T-helper 1 cell treated with Interleukin-12 subunit alpha and Interleukin-12 subunit beta and Interleukin-4 antibody, amounts not matched to agents 30 μg/mL and 1 μg/mL, for 36 hours (primary cell): ENCODE measurements at regions not wholly inside any gene's neighbourhood (a gene's known extent, or its start where the extent isn't known, plus 50 kb on each side); places are given as distances from the start of the nearest gene placed in this dataset.

Source experiments
- H3K27ac Mint-ChIP-seq: one replicate; pipeline ENCODE4 v1.8.0; 2021; ENCODE audit warnings: mild to moderate bottlenecking, mixed read lengths
- H3K27me3 Mint-ChIP-seq: one replicate; pipeline ENCODE4 v1.8.0; 2021; ENCODE audit warnings: low read depth, mixed read lengths
- H3K36me3 Mint-ChIP-seq: one replicate; pipeline ENCODE4 v1.8.0; 2021; ENCODE audit warnings: low read depth, mixed read lengths
- H3K4me1 Mint-ChIP-seq: one replicate; pipeline ENCODE4 v1.8.0; 2021; ENCODE audit warnings: low read depth, mixed read lengths
- H3K4me3 Mint-ChIP-seq: one replicate; pipeline ENCODE4 v1.8.0; 2021; ENCODE audit warnings: mild to moderate bottlenecking, moderate library complexity, mixed read lengths
- H3K9me3 Mint-ChIP-seq: one replicate; pipeline ENCODE4 v1.8.0; 2021; ENCODE audit warnings: mixed read lengths

DNA sequence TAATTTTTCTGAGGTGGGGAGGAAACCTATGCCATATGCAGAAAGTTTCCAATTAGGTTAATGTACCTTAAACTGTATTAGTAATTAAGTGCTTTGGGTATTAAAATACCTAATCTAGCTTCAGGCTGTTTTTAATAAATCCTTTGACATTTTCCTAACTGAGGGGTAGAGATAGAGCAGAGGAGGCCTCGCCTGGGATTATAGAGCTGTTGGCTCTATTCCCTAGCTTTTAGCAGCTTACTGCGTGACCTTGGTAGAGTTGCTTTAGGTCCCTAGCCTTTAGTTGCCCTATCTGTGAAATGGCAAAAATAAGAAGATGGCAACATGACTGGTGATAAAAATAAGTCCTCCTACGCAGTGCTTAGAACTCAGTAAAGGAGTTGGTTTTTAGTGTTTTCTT, 621.0 kb downstream of the LMO4 start:
- Mint-ChIP-seq H3K27me3 (peaks cover 12% of the 10 kb centered on the region), H3K9me3 (no peaks in the 10 kb centered on the region), H3K4me3 (no peak overlapping the region), H3K4me1 (no peaks in the 10 kb centered on the region), H3K27ac (no peak overlapping the region), H3K36me3 (no peaks in the 10 kb centered on the region)

DNA sequence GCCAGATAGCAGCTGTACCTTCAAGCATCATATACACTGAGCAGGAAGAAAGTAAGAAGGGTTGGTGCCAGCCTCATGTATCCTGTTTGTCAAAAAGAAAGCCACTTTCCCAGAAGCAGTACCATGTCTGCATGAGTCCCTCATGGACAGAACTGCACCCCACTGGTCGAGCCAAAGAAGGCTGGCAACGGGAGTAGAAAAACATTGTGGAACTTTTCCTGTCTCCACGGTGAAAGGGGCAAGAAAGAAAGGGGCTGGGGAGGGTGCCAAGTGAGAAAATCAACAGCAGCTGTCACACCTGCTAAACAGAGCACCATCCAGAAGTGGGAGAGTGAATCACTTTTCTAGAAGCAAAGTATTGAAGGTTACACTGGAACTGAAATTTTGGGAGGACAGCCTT, 621.7 kb downstream of the LMO4 start:
- no peaks in the 10 kb centered on the region for H3K36me3 Mint-ChIP-seq
- H3K4me3 Mint-ChIP-seq, result no peak overlapping the region
- H3K27ac Mint-ChIP-seq, result no peak overlapping the region
- H3K4me1 Mint-ChIP-seq, result no peaks in the 10 kb centered on the region
- H3K27me3 Mint-ChIP-seq, result peaks cover 12% of the 10 kb centered on the region
- no peaks in the 10 kb centered on the region for H3K9me3 Mint-ChIP-seq

DNA sequence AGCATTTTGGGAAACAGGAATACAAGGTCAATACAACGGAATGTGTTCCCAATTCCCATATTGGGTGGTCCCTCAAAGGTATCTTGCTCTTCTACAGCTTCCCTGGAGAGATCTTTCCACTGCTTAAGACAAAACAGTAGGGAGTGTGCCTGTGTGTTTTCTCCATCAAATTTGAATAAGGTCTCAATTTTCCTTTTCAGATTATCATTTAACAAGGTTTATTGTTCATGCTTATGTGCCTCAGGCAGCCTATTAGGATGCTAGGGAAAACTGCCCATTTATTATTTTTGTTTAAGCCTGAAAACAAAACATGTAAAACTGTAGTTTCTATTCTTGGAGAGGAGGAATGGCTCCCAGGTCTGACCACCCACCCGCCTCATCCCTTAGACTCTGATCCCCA, 622.7 kb downstream of the LMO4 start:
- no peaks in the 10 kb centered on the region for H3K36me3 Mint-ChIP-seq
- no peaks in the 10 kb centered on the region for H3K4me1 Mint-ChIP-seq
- no peaks in the 10 kb centered on the region for H3K9me3 Mint-ChIP-seq
- no peak overlapping the region for H3K4me3 Mint-ChIP-seq
- H3K27me3 Mint-ChIP-seq, result peaks cover 12% of the 10 kb centered on the region
- H3K27ac Mint-ChIP-seq, result no peak overlapping the region

DNA sequence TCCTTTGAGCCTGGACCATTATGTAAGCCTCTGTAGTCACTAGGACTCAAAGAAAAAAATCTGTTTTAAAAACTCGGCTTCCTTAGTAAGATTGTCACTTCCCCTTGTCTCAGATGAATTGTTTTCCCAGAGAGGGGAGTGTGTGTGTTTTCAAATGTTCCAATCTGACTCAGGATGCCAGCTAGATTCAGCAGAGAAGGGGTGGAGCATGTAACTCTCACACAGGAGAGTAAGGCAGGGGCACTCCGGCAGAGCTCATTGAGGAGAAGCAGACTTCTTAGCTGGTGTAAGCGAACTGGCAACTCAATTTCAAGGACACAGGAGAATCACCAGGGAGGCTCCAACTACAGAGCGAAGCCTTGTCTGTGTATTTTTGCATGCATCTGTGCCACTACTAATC, 623.2 kb downstream of the LMO4 start:
- Mint-ChIP-seq H3K4me1 (no peaks in the 10 kb centered on the region), H3K36me3 (no peaks in the 10 kb centered on the region), H3K27me3 (peaks cover 12% of the 10 kb centered on the region), H3K4me3 (no peak overlapping the region), H3K27ac (no peak overlapping the region), H3K9me3 (no peaks in the 10 kb centered on the region)

DNA sequence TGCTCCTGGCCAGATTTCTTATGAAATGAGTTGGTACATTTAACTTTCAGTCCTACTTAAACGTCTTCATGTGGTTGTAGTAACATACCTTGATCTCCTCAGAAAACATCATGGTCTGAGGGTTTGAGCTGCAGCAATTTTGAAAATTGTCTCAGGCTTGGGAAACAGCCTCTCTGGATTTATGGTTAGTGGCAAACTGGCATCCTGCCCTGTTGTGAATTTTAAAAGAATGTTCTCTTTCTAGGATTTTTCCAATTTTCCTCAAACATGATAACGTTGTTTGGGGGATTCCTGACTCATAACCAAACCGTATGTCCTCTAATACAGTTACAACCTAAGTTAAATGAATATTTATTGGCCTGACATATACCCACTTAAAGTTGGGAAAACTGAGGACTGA, 624.4 kb downstream of the LMO4 start:
- H3K4me3 Mint-ChIP-seq, result no peak overlapping the region
- H3K27ac Mint-ChIP-seq, result no peak overlapping the region
- H3K4me1 Mint-ChIP-seq, result no peaks in the 10 kb centered on the region
- H3K9me3 Mint-ChIP-seq, result no peaks in the 10 kb centered on the region
- H3K27me3 Mint-ChIP-seq, result peaks cover 12% of the 10 kb centered on the region
- H3K36me3 Mint-ChIP-seq, result no peaks in the 10 kb centered on the region

DNA sequence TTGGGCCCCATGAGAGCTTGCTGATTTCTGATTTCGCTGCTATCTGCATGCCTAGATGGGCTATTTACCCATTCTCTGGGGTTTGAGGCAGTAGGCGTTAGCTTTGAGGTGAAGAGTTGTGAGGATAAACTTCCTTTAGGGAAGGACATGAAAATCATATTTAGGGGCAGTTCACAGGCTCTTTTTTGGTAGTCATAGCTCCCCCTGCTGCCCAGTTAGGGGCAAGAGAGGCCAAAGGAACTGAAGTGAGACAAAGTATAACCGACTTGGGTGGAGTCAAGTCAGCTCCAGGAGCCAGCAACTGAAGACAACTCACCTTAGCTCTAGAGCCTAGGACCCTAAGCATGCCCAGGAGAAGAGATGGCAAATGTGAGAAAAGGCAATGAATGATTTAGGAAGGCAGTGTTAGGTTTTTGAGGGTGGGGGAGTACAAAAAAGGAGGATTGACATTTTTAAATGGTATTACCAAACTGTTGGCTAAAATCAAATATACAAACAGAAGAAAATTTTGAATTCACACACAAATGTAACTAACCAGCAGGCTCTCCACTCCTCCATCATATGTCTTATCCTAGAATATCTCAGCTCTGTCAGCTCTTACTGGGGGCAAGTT, 625.2 kb downstream of the LMO4 start:
- no peaks in the 10 kb centered on the region for H3K36me3 Mint-ChIP-seq
- no peaks in the 10 kb centered on the region for H3K4me1 Mint-ChIP-seq
- no peak overlapping the region for H3K4me3 Mint-ChIP-seq
- no peaks in the 10 kb centered on the region for H3K9me3 Mint-ChIP-seq
- peaks cover 9% of the 10 kb centered on the region for H3K27me3 Mint-ChIP-seq
- no peak overlapping the region for H3K27ac Mint-ChIP-seq

DNA sequence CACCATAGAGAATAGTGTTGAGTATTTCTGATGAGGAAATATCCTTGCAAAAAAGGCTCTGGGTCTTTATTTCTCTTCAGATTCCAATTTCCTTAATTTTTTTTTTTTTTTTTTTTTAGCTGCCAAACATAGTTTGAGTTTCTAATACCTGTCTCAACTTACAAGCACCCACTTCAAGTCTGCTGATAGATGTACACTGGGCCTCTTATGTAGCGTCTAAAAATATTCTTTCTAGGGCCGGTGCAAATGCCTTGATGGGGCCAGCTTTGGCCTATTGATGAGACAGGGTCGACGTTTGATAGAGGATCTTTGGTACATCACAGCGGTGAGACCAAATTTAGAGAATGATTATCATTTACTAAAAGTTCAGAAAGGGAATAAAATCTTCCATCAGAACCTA, 626.4 kb downstream of the LMO4 start:
- no peak overlapping the region for H3K4me3 Mint-ChIP-seq
- H3K27me3 Mint-ChIP-seq, result peaks cover 4% of the 10 kb centered on the region
- no peaks in the 10 kb centered on the region for H3K9me3 Mint-ChIP-seq
- no peak overlapping the region for H3K27ac Mint-ChIP-seq
- no peaks in the 10 kb centered on the region for H3K36me3 Mint-ChIP-seq
- no peaks in the 10 kb centered on the region for H3K4me1 Mint-ChIP-seq

DNA sequence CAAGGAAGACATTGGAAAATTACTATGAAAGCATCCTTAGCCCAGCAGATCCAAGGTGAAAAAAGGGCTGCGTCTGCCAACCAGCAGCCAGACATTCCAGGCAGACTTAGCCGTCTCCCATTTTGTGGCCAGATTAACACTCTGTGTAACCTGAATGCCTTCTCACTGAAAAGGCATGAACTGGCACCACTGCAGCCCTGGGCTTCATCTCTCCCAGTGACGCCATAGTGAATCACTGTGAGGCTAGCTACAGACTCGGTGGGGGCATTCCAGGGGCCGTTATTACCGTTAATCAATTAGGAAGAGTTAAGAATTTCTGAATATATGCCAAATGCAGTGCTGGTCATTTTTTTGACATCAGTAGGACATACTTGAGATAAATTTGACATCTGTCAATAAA, 627.4 kb downstream of the LMO4 start:
- H3K9me3 Mint-ChIP-seq, result no peaks in the 10 kb centered on the region

DNA sequence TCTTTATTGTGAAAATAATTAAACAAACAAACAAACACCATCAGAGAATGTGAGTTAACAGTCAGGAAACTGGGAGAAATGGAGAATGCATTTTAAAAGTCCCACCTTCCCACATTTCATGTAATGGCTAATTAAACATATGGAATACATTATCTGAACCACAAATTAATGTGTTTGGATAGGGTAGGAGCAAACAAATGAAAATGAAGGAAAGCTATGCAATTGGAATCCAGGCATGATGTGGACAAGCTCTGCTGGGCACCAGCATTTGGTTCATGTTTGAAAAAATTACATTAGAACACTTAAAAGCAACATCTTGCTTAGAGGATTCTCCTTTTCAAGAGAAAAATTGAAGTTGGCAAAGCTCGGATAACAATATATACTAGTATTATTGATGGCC, 628.1 kb downstream of the LMO4 start:
- Mint-ChIP-seq H3K27ac (no peak overlapping the region), H3K36me3 (no peaks in the 10 kb centered on the region), H3K4me3 (no peak overlapping the region), H3K27me3 (peaks cover 4% of the 10 kb centered on the region), H3K4me1 (no peaks in the 10 kb centered on the region), H3K9me3 (no peaks in the 10 kb centered on the region)

More for the DNA sequence above, 627.4 kb downstream of the LMO4 start:
- Mint-ChIP-seq H3K4me1 (no peaks in the 10 kb centered on the region), H3K27ac (no peak overlapping the region), H3K4me3 (no peak overlapping the region), H3K27me3 (peaks cover 4% of the 10 kb centered on the region), H3K36me3 (no peaks in the 10 kb centered on the region)

DNA sequence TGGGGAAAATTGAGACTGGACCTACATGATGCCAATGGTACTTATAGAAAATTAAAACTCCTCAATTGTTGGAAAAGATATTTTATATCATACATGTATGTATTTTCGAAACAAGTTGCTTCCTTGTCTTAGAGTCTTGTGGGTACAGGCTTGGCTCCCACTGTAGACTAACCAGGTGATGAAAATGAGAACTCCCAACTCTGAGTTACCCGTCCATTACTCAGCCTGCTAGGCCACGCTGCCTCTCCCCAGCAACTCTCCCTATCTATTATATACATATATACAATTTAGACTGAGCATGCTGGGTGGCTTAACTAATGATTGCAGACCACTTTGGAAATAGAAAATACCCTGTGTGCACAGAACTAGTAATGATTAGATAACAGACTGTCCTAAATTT, 628.7 kb downstream of the LMO4 start:
- no peak overlapping the region for H3K27ac Mint-ChIP-seq
- H3K9me3 Mint-ChIP-seq, result no peaks in the 10 kb centered on the region
- no peaks in the 10 kb centered on the region for H3K4me1 Mint-ChIP-seq
- no peaks in the 10 kb centered on the region for H3K36me3 Mint-ChIP-seq
- H3K27me3 Mint-ChIP-seq, result no peaks in the 10 kb centered on the region
- H3K4me3 Mint-ChIP-seq, result no peak overlapping the region

DNA sequence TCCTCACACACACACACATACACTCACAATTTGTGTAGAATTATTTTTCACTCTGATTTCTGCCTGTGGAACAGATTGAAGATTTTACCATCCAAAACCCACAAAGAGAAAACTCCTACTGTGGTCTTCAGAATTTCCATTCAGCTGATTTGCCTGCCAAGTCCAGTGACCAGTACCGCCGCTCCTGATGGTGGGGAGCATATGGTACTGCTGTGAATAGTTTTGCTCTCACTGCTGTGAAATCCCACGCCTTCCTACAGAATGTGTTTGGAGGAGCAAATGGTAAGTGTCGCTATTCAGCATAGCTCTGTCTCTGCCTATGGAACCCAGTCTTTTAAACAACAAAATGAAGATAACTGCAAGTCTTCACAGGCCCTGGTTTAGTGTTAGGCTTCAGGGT, 629.5 kb downstream of the LMO4 start:
- Mint-ChIP-seq H3K27ac (no peak overlapping the region), H3K4me3 (no peak overlapping the region), H3K36me3 (no peaks in the 10 kb centered on the region), H3K27me3 (peaks cover under 1% of the 10 kb centered on the region), H3K9me3 (no peaks in the 10 kb centered on the region), H3K4me1 (no peaks in the 10 kb centered on the region)

DNA sequence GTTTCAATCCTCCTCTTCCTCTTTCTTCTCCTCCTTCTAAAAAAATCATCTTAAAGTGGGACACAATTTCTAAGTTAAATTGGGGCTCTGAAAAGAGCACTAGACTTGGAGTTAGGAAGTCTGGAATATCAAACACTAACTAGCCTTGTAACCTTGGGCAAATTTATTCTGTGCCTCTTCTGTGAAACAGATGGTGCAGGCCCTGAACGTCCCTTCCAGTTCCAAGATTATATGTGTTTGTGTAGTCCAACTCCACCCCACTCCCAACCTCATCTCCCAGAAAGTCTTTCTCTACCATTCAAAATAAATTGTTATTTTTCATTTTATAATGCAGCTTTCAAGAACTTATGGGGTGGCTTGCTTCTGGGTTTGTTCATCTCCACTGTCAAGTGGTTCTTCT, 630.0 kb downstream of the LMO4 start:
- no peaks in the 10 kb centered on the region for H3K4me1 Mint-ChIP-seq
- H3K27ac Mint-ChIP-seq, result no peak overlapping the region
- no peak overlapping the region for H3K4me3 Mint-ChIP-seq
- H3K27me3 Mint-ChIP-seq, result peaks cover 5% of the 10 kb centered on the region
- H3K36me3 Mint-ChIP-seq, result no peaks in the 10 kb centered on the region
- H3K9me3 Mint-ChIP-seq, result no peaks in the 10 kb centered on the region

DNA sequence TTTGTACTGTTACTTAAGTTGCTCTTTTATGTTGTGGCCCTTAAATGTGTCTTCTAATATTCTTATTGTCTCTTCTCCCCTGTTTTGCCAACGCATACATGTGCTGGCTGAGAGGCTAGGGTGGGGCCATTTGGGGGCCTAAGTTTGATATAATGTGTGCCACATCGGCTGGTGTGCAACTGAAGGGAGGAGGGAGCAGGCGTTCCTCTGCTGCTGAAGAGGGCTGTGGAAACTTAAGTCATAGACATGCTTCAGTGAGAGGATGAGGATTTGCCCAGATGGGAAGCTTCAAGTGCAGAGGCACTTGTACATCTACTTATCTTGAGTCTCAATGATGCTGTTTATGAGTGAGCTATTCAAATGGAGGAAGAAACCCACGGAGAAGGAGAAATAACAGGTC, 630.6 kb downstream of the LMO4 start:
- no peak overlapping the region for H3K4me3 Mint-ChIP-seq
- H3K36me3 Mint-ChIP-seq, result no peaks in the 10 kb centered on the region
- H3K9me3 Mint-ChIP-seq, result no peaks in the 10 kb centered on the region
- peaks cover 5% of the 10 kb centered on the region for H3K27me3 Mint-ChIP-seq
- H3K27ac Mint-ChIP-seq, result no peak overlapping the region
- H3K4me1 Mint-ChIP-seq, result no peaks in the 10 kb centered on the region

DNA sequence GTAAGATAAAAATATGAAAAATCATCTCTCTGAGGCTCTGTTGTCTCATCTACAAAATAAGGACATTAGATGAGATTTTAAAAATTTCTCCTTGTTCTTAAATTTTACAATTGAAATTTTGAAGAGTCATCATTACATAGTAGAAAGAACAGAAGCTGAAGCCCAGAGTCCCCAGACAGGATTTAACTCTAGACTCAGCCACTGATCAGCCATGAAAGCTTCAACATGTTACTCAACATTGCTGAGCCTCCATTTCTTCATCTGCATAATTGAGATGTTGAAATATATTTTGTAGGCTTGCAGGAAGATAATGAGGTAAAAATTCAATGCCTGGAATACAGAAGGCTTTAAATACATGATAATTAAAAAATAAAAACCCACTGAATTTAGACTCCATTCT, 633.3 kb downstream of the LMO4 start:
- H3K27me3 Mint-ChIP-seq, result peaks cover 5% of the 10 kb centered on the region
- H3K36me3 Mint-ChIP-seq, result no peaks in the 10 kb centered on the region
- H3K4me1 Mint-ChIP-seq, result no peaks in the 10 kb centered on the region
- no peaks in the 10 kb centered on the region for H3K9me3 Mint-ChIP-seq
- H3K4me3 Mint-ChIP-seq, result no peak overlapping the region
- no peak overlapping the region for H3K27ac Mint-ChIP-seq

DNA sequence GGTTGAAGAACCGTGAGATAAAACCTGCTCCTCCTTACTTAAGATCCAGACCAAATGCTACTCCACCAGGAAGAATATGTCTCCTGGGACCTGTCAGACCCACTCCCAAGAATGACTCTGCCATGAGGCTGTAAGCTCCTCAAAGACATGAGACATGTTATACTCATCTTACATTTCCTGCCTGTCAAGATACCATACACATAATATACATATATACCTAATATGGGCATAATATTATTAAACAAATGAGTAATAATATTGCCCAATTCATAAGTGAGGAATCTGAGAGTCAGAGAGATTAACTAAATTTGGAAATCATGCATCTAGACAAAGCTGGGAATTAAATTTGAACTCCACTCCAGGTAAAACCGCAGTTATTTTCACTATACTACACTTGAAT, 634.9 kb downstream of the LMO4 start:
- no peaks in the 10 kb centered on the region for H3K4me1 Mint-ChIP-seq
- no peaks in the 10 kb centered on the region for H3K36me3 Mint-ChIP-seq
- H3K27ac Mint-ChIP-seq, result no peak overlapping the region
- H3K9me3 Mint-ChIP-seq, result no peaks in the 10 kb centered on the region
- H3K4me3 Mint-ChIP-seq, result no peak overlapping the region
- H3K27me3 Mint-ChIP-seq, result peaks cover 5% of the 10 kb centered on the region

DNA sequence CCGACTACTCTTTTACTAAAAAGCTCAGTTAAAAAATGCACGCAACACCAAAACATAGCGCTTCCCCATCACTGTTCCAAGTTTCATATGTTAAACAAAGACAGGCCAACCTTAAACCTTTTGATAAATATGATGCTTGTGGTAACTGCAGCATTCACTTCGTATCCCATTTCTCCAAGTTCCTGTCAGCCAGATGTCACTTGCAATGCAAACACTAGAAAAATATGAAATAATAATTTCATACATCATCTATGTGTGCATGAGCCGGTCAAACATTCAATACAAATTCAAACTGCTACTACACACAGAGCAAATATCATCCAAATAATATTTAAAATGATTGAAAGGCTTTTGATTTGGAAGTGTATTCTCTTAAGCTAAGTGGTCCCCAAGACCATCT, 636.5 kb downstream of the LMO4 start:
- peaks cover 5% of the 10 kb centered on the region for H3K27me3 Mint-ChIP-seq
- H3K4me3 Mint-ChIP-seq, result no peak overlapping the region
- H3K4me1 Mint-ChIP-seq, result no peaks in the 10 kb centered on the region
- H3K27ac Mint-ChIP-seq, result no peak overlapping the region
- no peaks in the 10 kb centered on the region for H3K36me3 Mint-ChIP-seq
- no peaks in the 10 kb centered on the region for H3K9me3 Mint-ChIP-seq
